Caco-2 (cell line): ENCODE measurements at regions not wholly inside any gene's neighbourhood (a gene's known extent, or its start where the extent isn't known, plus 50 kb on each side); places are given as distances from the start of the nearest gene placed in this dataset.
"Not testable (repeated sequence)": the region's sequence is repeated elsewhere in the genome, so short reads cannot be mapped to it uniquely, and the experiment has no call there.

Experiments used
- BruUV-seq: library from RNA; stranded (reverse); fragments of 400-500 nt; replicated peaks from 2 replicates; lab custom pipeline; 2021; lab: Mats Ljungman, UMichigan
- CTCF ChIA-PET: fragments of 300-600 bp; sonication (Branson Sonifier 250); formaldehyde crosslinking; loops from one replicate; lab custom pipeline; 2022; ENCODE audit warnings: antibody characterized with exemption; lab: Charles Lee
- POLR2A ChIA-PET: fragments of 300-600 bp; sonication (Branson Sonifier 250); formaldehyde crosslinking; loops from one replicate; lab custom pipeline; 2022; ENCODE audit warnings: antibody characterized with exemption; lab: Charles Lee
- DNase-seq, 2 experiments: peaks; one replicate each; pipeline versions ENCODE4 v3.0.0 to v3.0.0-alpha.2; 2020 to 2022
- H3K27me3 ChIP-seq: replicated peaks from 2 replicates; pipeline ENCODE4 v1.6.0; 2011; ENCODE audit warnings: low read length; ENCODE audit not compliant: control insufficient read depth, insufficient read depth
- H3K36me3 ChIP-seq: 2 replicates; pipeline ENCODE4 v1.5.1; 2011; ENCODE audit warnings: low read length; ENCODE audit not compliant: control insufficient read depth, insufficient read depth
- H3K4me1 ChIP-seq: fragments of 250-450 bp; sonication (Bioruptor Pico); 2 replicates; pipeline ENCODE4 v1.5.1; 2020; ENCODE audit warnings: mild to moderate bottlenecking
- H3K4me3 ChIP-seq: 2 replicates; pipeline ENCODE4 v1.5.1; 2011; ENCODE audit warnings: low read depth, mild to moderate bottlenecking, control low read depth, low read length
- H3K9me3 ChIP-seq: fragments of 250-450 bp; sonication (Bioruptor Pico); 2 replicates; pipeline ENCODE4 v1.5.1; 2020; ENCODE audit warnings: mild to moderate bottlenecking, moderate library complexity
- H3K27ac Mint-ChIP-seq: one replicate; pipeline ENCODE4 v1.8.0; 2022; ENCODE audit warnings: mixed read lengths; ENCODE audit not compliant: unreplicated experiment
- H3K27me3 Mint-ChIP-seq: one replicate; pipeline ENCODE4 v1.8.0; 2022; ENCODE audit warnings: mixed read lengths; ENCODE audit not compliant: insufficient read depth, unreplicated experiment
- H3K36me3 Mint-ChIP-seq: one replicate; pipeline ENCODE4 v1.8.0; 2022; ENCODE audit warnings: mild to moderate bottlenecking, mixed read lengths; ENCODE audit not compliant: insufficient read depth, unreplicated experiment
- H3K4me1 Mint-ChIP-seq: one replicate; pipeline ENCODE4 v1.8.0; 2022; ENCODE audit warnings: low read depth, mixed read lengths; ENCODE audit not compliant: unreplicated experiment
- H3K4me3 Mint-ChIP-seq: one replicate; pipeline ENCODE4 v1.8.0; 2022; ENCODE audit warnings: mild to moderate bottlenecking, moderate library complexity, mixed read lengths; ENCODE audit not compliant: unreplicated experiment
- H3K9me3 Mint-ChIP-seq: one replicate; pipeline ENCODE4 v1.8.0; 2022; ENCODE audit warnings: mixed read lengths; ENCODE audit not compliant: unreplicated experiment
- CTCF ChIP-seq, 2 experiments: fragments of 200-600 bp in 1 of 2; IDR thresholded peaks; 1 replicate in 1 of 2; 2 replicates in 1 of 2; pipeline versions ENCODE4 v1.5.1 to v1.8.0; 2011 to 2022; ENCODE audit warnings: antibody characterized with exemption in 1 of 2, control low read depth in 1 of 2, inconsistent platforms in 1 of 2, low read depth in 1 of 2, low read length in 1 of 2, mild to moderate bottlenecking in 1 of 2, moderate library complexity in 1 of 2; ENCODE audit not compliant: insufficient read depth in 1 of 2, severe bottlenecking in 1 of 2, unreplicated experiment in 1 of 2
- intact Hi-C: fragments of 100-400 bp; cut with micrococcal nuclease; formaldehyde crosslinking; loops from one replicate; pipeline ENCODE4 v1.10.0; 2022; ENCODE audit not compliant: unreplicated experiment

DNA sequence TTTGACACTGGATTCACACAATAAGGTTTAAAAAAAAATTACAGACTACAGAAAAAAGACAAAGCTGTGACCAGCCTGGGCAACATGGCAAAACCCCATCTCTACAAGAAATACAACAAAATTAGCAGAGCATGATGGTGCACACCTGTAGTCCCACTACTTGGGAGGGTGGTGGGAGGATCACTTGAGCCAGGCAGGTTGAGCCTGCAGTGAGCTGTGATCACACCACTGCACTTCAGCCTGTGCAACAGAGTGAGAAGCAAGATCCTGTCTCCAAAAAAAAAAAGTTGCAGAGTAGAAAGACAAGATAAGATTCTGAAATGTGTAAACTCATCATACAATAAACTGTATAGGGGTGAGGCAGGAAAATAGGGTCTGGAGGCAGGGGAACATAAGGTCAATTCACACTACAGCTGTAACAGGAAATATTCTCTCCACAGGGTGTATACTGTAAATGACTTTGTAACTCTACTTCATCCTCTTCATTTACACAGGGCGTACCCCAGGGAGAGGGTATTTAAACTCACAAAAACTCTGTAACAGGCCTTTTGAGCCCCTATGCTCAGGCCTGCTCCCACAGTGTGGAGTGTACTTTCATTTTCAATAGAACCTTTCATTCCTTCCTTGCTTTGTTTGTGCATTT, 112.6 kb upstream of the MAPK10 start:
- H3K4me3 Mint-ChIP-seq: no peak overlapping the region

DNA sequence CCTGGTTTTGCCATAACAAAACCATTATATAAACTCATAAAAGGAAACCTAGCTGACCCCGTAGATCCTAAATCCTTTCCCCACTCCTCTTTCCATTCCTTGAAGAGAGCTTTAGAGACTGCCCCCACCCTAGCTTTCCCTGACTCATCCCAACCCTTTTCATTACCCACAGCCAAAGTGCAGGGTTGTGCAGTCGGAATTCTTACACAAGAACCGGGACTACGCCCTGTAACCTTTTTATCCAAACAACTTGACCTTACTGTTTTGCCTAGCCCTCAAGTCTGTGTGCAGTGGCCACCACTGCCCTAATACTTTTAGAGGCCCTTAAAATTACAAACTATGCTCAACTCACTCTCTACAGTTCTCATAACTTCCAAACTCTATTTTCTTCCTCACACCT, 116.0 kb upstream of the PTPN13 start:
- H3K9me3 ChIP-seq, H3K4me1 Mint-ChIP-seq, H3K36me3 ChIP-seq, H3K4me3 Mint-ChIP-seq, H3K4me1 ChIP-seq, CTCF ChIA-PET, H3K9me3 Mint-ChIP-seq, intact Hi-C loops, H3K27ac Mint-ChIP-seq, H3K36me3 Mint-ChIP-seq, H3K4me3 ChIP-seq, DNase-seq, H3K27me3 Mint-ChIP-seq, POLR2A ChIA-PET, BruUV-seq, H3K27me3 ChIP-seq: not testable (repeated sequence)

More for the DNA sequence above, 112.6 kb upstream of the MAPK10 start:
- Histone ChIP-seq H3K36me3 (no peaks in the 10 kb centered on the region), H3K27me3 (no peaks in the 10 kb centered on the region), H3K4me3 (no peak overlapping the region), H3K9me3 (no peaks in the 10 kb centered on the region), H3K4me1 (no peaks in the 10 kb centered on the region)
- Mint-ChIP-seq H3K36me3 (no peaks in the 10 kb centered on the region), H3K27me3 (peaks cover 6% of the 10 kb centered on the region), H3K4me1 (no peaks in the 10 kb centered on the region), H3K9me3 (no peaks in the 10 kb centered on the region), H3K27ac (no peak overlapping the region)
- DNase-seq: no peak
- no TSS peak for BruUV-seq
- POLR2A ChIA-PET: no interaction called here
- no peak for TF ChIP-seq CTCF (IDR thresholded peaks at IDR 0.05; ENCODE audit: insufficient read depth in 1 of 2, low read depth in 1 of 2, low read length in 1 of 2, severe bottlenecking in 1 of 2, unreplicated experiment in 1 of 2)
- CTCF ChIA-PET: no interaction called here
- intact Hi-C loops: no loop called here

- H3K27ac Mint-ChIP-seq: no peak overlapping the region
- DNase-seq: no peak
- no peaks in the 10 kb centered on the region for H3K36me3 Mint-ChIP-seq
- no peaks in the 10 kb centered on the region for H3K4me1 ChIP-seq
- H3K27me3 ChIP-seq: no peaks in the 10 kb centered on the region
- no peaks in the 10 kb centered on the region for H3K9me3 ChIP-seq
- H3K27me3 Mint-ChIP-seq: peaks cover 4% of the 10 kb centered on the region
- POLR2A ChIA-PET: no interaction called here
- H3K4me3 ChIP-seq: no peak overlapping the region
- H3K9me3 Mint-ChIP-seq: no peaks in the 10 kb centered on the region
- no TSS peak for BruUV-seq
- TF ChIP-seq CTCF (IDR thresholded peaks at IDR 0.05; ENCODE audit: insufficient read depth in 1 of 2, low read depth in 1 of 2, low read length in 1 of 2, severe bottlenecking in 1 of 2, unreplicated experiment in 1 of 2): no peak
- no peaks in the 10 kb centered on the region for H3K36me3 ChIP-seq
- no peak overlapping the region for H3K4me3 Mint-ChIP-seq
- intact Hi-C loops: no loop called here
- no peaks in the 10 kb centered on the region for H3K4me1 Mint-ChIP-seq
- CTCF ChIA-PET: no interaction called here
Observed at GRCh38 chr4:86481440-86481839, 112.7 kb upstream of the PTPN13 start.
